HG03342 (cell line): ENCODE measurements at regions not wholly inside any gene's neighbourhood (a gene's known extent, or its start where the extent isn't known, plus 50 kb on each side); places are given as distances from the start of the nearest gene placed in this dataset.
A peak's percentile ranks its signal among the peaks of the same experiment; 100 is the strongest.
"Not testable (repeated sequence)": the region's sequence is repeated elsewhere in the genome, so short reads cannot be mapped to it uniquely, and the experiment has no call there.

Experiments
- ATAC-seq: cut with Tn5 transposase; IDR thresholded peaks from one replicate; pipeline ENCODE4 v1.9.1; 2021; ENCODE audit warnings: mild to moderate bottlenecking, moderate library complexity; ENCODE audit not compliant: unreplicated experiment

- no peak for ATAC-seq
Observed at GRCh38 chr2:187775651-187776050, 221.4 kb upstream of the TFPI start.

- no peak for ATAC-seq
Observed at GRCh38 chr2:187782301-187782700, 228.1 kb upstream of the TFPI start.

- ATAC-seq: no peak
Observed at GRCh38 chr2:187783446-187783845, 229.2 kb upstream of the TFPI start.

GRCh38 chr2:187784138-187784537, 229.9 kb upstream of the TFPI start:
- not testable (repeated sequence) for ATAC-seq

- ATAC-seq: no peak
Observed at GRCh38 chr2:187799601-187800000, 245.4 kb upstream of the TFPI start.

GRCh38 chr2:187803816-187804215, 249.6 kb upstream of the TFPI start:
- ATAC-seq: no peak

GRCh38 chr2:187815113-187815512, 260.9 kb upstream of the TFPI start:
- ATAC-seq: no peak

- ATAC-seq: no peak
Observed at GRCh38 chr2:187819624-187820023, 265.4 kb upstream of the TFPI start.

- no peak for ATAC-seq
Observed at GRCh38 chr2:187825108-187825507, 270.9 kb upstream of the TFPI start.

- no peak for ATAC-seq
Observed at GRCh38 chr2:187826023-187826422, 271.8 kb upstream of the TFPI start.

GRCh38 chr2:187834787-187835186, 280.6 kb upstream of the TFPI start:
- ATAC-seq: no peak

GRCh38 chr2:187838690-187839089, 284.5 kb upstream of the TFPI start:
- no peak for ATAC-seq

GRCh38 chr2:187842315-187842714, 288.1 kb upstream of the TFPI start:
- no peak for ATAC-seq

GRCh38 chr2:187842978-187843847, 289.0 kb upstream of the TFPI start:
- ATAC-seq: peak; percentile 80

- ATAC-seq: no peak
Observed at GRCh38 chr2:187847245-187848208, 293.3 kb upstream of the TFPI start.

GRCh38 chr2:187851955-187852561, 297.8 kb upstream of the TFPI start:
- ATAC-seq: no peak

- no peak for ATAC-seq
Observed at GRCh38 chr2:187853381-187853791, 299.2 kb upstream of the TFPI start.

GRCh38 chr2:187854801-187855200, 300.6 kb upstream of the TFPI start:
- ATAC-seq: no peak

- no peak for ATAC-seq
Observed at GRCh38 chr2:187855689-187856088, 301.5 kb upstream of the TFPI start.

GRCh38 chr2:187857826-187858225, 303.6 kb upstream of the TFPI start:
- no peak for ATAC-seq

GRCh38 chr2:187862715-187863114, 308.5 kb upstream of the TFPI start:
- no peak for ATAC-seq
